H9 (cell line): ENCODE measurements at regions not wholly inside any gene's neighbourhood (a gene's known extent, or its start where the extent isn't known, plus 50 kb on each side); places are given as distances from the start of the nearest gene placed in this dataset.

Source experiments
- DNase-seq: peaks from one replicate; pipeline ENCODE4 v3.0.0-alpha.2; 2017
- H2AFZ ChIP-seq: one replicate; pipeline ENCODE4 v1.6.1; 2013; ENCODE audit warnings: mild to moderate bottlenecking, low read length, control low read depth, moderate library complexity
- H2AK5ac ChIP-seq: 2 replicates; pipeline ENCODE4 v1.6.1; 2013; ENCODE audit warnings: low read length, control low read depth, mixed read lengths; ENCODE audit not compliant: insufficient read length
- H2BK120ac ChIP-seq: one replicate; pipeline ENCODE4 v1.6.1; 2013; ENCODE audit warnings: low read depth, mild to moderate bottlenecking, low read length, control low read depth, inconsistent platforms; ENCODE audit not compliant: poor library complexity, severe bottlenecking
- H2BK12ac ChIP-seq: 2 replicates; pipeline ENCODE4 v1.6.1; 2013; ENCODE audit warnings: low read length, control low read depth, mixed read lengths, low read depth; ENCODE audit not compliant: insufficient read length
- H2BK15ac ChIP-seq: 2 replicates; pipeline ENCODE4 v1.6.1; 2013; ENCODE audit warnings: low read depth, low read length, control low read depth
- H2BK20ac ChIP-seq: one replicate; pipeline ENCODE4 v1.6.1; 2013; ENCODE audit warnings: low read depth, mild to moderate bottlenecking, low read length, control low read depth, inconsistent platforms; ENCODE audit not compliant: poor library complexity, severe bottlenecking
- H2BK5ac ChIP-seq: 2 replicates; pipeline ENCODE4 v1.6.1; 2013; ENCODE audit warnings: low read length, control low read depth, mixed read lengths; ENCODE audit not compliant: insufficient read length
- H3K14ac ChIP-seq: 2 replicates; pipeline ENCODE4 v1.6.1; 2013; ENCODE audit warnings: low read length, control low read depth; ENCODE audit not compliant: insufficient read depth
- H3K18ac ChIP-seq: 2 replicates; pipeline ENCODE4 v1.6.1; 2013; ENCODE audit warnings: low read depth, mild to moderate bottlenecking, mixed read lengths, low read length, control low read depth; ENCODE audit not compliant: insufficient read length
- H3K23ac ChIP-seq: 2 replicates; pipeline ENCODE4 v1.6.1; 2013; ENCODE audit warnings: low read length, control low read depth, mixed read lengths, low read depth; ENCODE audit not compliant: insufficient read length
- H3K23me2 ChIP-seq: 2 replicates; pipeline ENCODE4 v1.6.1; 2013; ENCODE audit warnings: low read depth, mild to moderate bottlenecking, mixed read lengths, low read length, control low read depth; ENCODE audit not compliant: insufficient read length, poor library complexity, severe bottlenecking
- H3K27ac ChIP-seq: 2 replicates; pipeline ENCODE4 v1.5.1; 2013; ENCODE audit warnings: low read length, control low read depth, mixed read lengths, low read depth; ENCODE audit not compliant: insufficient read length
- H3K27me3 ChIP-seq: 2 replicates; pipeline ENCODE4 v1.6.1; 2013; ENCODE audit warnings: low read length, control low read depth, inconsistent platforms; ENCODE audit not compliant: insufficient read depth
- H3K4ac ChIP-seq: 2 replicates; pipeline ENCODE4 v1.6.1; 2013; ENCODE audit warnings: low read depth, mild to moderate bottlenecking, control low read depth, inconsistent platforms, low read length, moderate library complexity
- H3K4me1 ChIP-seq: 2 replicates; pipeline ENCODE4 v1.6.1; 2013; ENCODE audit warnings: low read length, control low read depth, inconsistent platforms; ENCODE audit not compliant: insufficient read depth
- H3K4me2 ChIP-seq: 2 replicates; pipeline ENCODE4 v1.6.1; 2013; ENCODE audit warnings: low read length, control low read depth, mixed read lengths; ENCODE audit not compliant: insufficient read length, insufficient read depth
- H3K56ac ChIP-seq: 2 replicates; pipeline ENCODE4 v1.6.1; 2013; ENCODE audit warnings: low read depth, mild to moderate bottlenecking, mixed read lengths, low read length, control low read depth; ENCODE audit not compliant: insufficient read length
- H3K79me1 ChIP-seq: 2 replicates; pipeline ENCODE4 v1.6.1; 2013; ENCODE audit warnings: low read depth, mild to moderate bottlenecking, moderate library complexity, low read length, control low read depth, inconsistent platforms; ENCODE audit not compliant: insufficient read depth, poor library complexity, severe bottlenecking
- H3K79me2 ChIP-seq: 2 replicates; pipeline ENCODE4 v1.6.1; 2013; ENCODE audit warnings: low read length, control low read depth, inconsistent platforms; ENCODE audit not compliant: insufficient read depth
- H3K9ac ChIP-seq: 2 replicates; pipeline ENCODE4 v1.6.1; 2013; ENCODE audit warnings: low read length, control low read depth, mixed read lengths; ENCODE audit not compliant: insufficient read length; ENCODE audit errors: extremely low read depth
- H3K9me3 ChIP-seq: one replicate; pipeline ENCODE4 v1.6.1; 2013; ENCODE audit warnings: low read depth, low read length, inconsistent platforms; ENCODE audit not compliant: control insufficient read depth
- H3T11ph ChIP-seq: one replicate; pipeline ENCODE4 v1.6.1; 2013; ENCODE audit warnings: mild to moderate bottlenecking, low read length, control low read depth, inconsistent platforms
- H4K20me1 ChIP-seq: one replicate; pipeline ENCODE4 v1.6.1; 2013; ENCODE audit not compliant: control insufficient read depth, insufficient read length, insufficient read depth
- H4K5ac ChIP-seq: 2 replicates; pipeline ENCODE4 v1.6.1; 2013; ENCODE audit warnings: low read depth, mild to moderate bottlenecking, mixed read lengths, low read length, control low read depth; ENCODE audit not compliant: insufficient read length
- H4K8ac ChIP-seq: replicated peaks from 2 replicates; pipeline ENCODE4 v1.6.1; 2013; ENCODE audit warnings: low read length, control low read depth, mixed read lengths, low read depth; ENCODE audit not compliant: insufficient read length
- H4K91ac ChIP-seq: 2 replicates; pipeline ENCODE4 v1.6.1; 2013; ENCODE audit warnings: low read depth, mild to moderate bottlenecking, moderate library complexity, mixed read lengths, low read length, control low read depth; ENCODE audit not compliant: insufficient read length
- H3K27ac Mint-ChIP-seq, 3 experiments: 2 replicates in 2 of 3; 3 replicates in 1 of 3; pipeline ENCODE4 v1.8.0; 2020 to 2021; ENCODE audit warnings: mixed read lengths in 3 of 3, mild to moderate bottlenecking in 1 of 3, moderate library complexity in 1 of 3
- H3K27me3 Mint-ChIP-seq: 2 replicates; pipeline ENCODE4 v1.8.0; 2021; ENCODE audit warnings: low read depth, mild to moderate bottlenecking, moderate library complexity, mixed read lengths
- H3K36me3 Mint-ChIP-seq, 3 experiments: 2 replicates in 2 of 3; 3 replicates in 1 of 3; pipeline ENCODE4 v1.8.0; 2020 to 2021; ENCODE audit warnings: low read depth in 3 of 3, mixed read lengths in 3 of 3; ENCODE audit not compliant: insufficient read depth in 1 of 3
- H3K4me1 Mint-ChIP-seq, 2 experiments: 2 replicates each; pipeline ENCODE4 v1.8.0; 2020; ENCODE audit warnings: mixed read lengths in 2 of 2
- H3K4me3 Mint-ChIP-seq, 2 experiments: 2 replicates in 1 of 2; 3 replicates in 1 of 2; pipeline ENCODE4 v1.8.0; 2020 to 2021; ENCODE audit warnings: mild to moderate bottlenecking in 2 of 2, mixed read lengths in 2 of 2, moderate library complexity in 1 of 2
- H3K9me3 Mint-ChIP-seq, 2 experiments: 2 replicates in 1 of 2; 3 replicates in 1 of 2; pipeline ENCODE4 v1.8.0; 2020; ENCODE audit warnings: mild to moderate bottlenecking in 2 of 2, mixed read lengths in 2 of 2, moderate library complexity in 1 of 2
- WGBS: extraction: QIAGEN DNeasy Blood & Tissue Kit; methylation state at CpG from one replicate; pipeline ENCODE4 v1.1.7; 2013; ENCODE audit warnings: missing lambda C conversion rate, low lambda C conversion rate, mixed read lengths; ENCODE audit not compliant: insufficient read length; ENCODE audit errors: extremely low coverage; 5-methylcytosine and 5-hydroxymethylcytosine counted together
- TF ChIP-seq, protein P1 (sequence below): fragments of 200-600 bp; sonication (generic); conservative IDR thresholded peaks from 3 replicates; pipeline ENCODE4 v1.8.0; 2021; ENCODE audit warnings: antibody characterized with exemption, mild to moderate bottlenecking

DNA sequence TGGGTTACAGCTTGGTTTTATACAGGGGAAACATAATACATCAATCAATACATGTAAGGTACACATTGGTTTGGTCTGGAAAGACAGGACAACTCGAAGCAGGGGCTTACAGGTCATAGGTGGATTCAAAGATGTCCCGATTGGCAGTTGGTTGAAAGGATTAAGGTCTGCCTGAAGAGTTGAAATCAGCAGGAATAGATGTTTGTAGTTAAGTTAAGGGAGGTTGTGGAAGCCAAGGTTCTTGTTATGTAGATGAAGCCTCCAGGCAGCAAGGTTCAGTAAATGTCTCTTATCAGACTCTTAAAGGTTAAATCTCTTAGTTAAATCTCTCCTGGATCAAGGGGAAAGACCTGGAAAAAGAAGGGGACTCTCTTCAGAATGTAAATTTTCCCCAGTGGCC is 58.4 kb upstream of the MINAR1 start:
- Histone ChIP-seq H4K8ac (no peak overlapping the region), H4K5ac (no peak overlapping the region), H4K91ac (no peak overlapping the region), H3K23me2 (no peaks in the 10 kb centered on the region), H3K9me3 (no peaks in the 10 kb centered on the region), H3K4me2 (no peak overlapping the region), H3K4ac (no peak overlapping the region), H2BK120ac (no peak overlapping the region), H2BK15ac (no peak overlapping the region), H4K20me1 (no peaks in the 10 kb centered on the region), H3K56ac (no peak overlapping the region), H3K4me1 (peaks cover 4% of the 10 kb centered on the region; the same call in 1 of the 2 replicates), H2BK20ac (no peak overlapping the region), H3K27me3 (no peaks in the 10 kb centered on the region), H2BK5ac (no peak overlapping the region), H3K9ac (no peak overlapping the region), H3K18ac (no peak overlapping the region), H3K79me1 (no peaks in the 10 kb centered on the region), H2BK12ac (no peak overlapping the region), H3K27ac (no peak overlapping the region), H3K14ac (no peak overlapping the region), H3K23ac (no peak overlapping the region), H2AK5ac (no peak overlapping the region), H3K79me2 (no peaks in the 10 kb centered on the region), H3T11ph (no peak overlapping the region), H2AFZ (no peak overlapping the region)
- no CpG with 5 or more reads among the region's 2 CpGs for WGBS
- Mint-ChIP-seq H3K4me1 (peaks cover 41 to 48% of the 10 kb centered on the region in 2 experiments), H3K27ac (peak overlapping the region in 2 of 3 experiments; percentile 10 to 25; a peak in 3 of 7 replicates), H3K27me3 (no peaks in the 10 kb centered on the region; the same call in 1 of the 2 replicates), H3K9me3 (peaks cover 8 to 11% of the 10 kb centered on the region in 2 experiments; a peak in 4 of 5 replicates), H3K4me3 (no peak overlapping the region; a peak in 1 of 5 replicates), H3K36me3 (peaks cover 2 to 18% (median 11%) of the 10 kb centered on the region in 3 experiments; a peak in 5 of 7 replicates)
- DNase-seq = no peak
- TF ChIP-seq, protein P1, sequence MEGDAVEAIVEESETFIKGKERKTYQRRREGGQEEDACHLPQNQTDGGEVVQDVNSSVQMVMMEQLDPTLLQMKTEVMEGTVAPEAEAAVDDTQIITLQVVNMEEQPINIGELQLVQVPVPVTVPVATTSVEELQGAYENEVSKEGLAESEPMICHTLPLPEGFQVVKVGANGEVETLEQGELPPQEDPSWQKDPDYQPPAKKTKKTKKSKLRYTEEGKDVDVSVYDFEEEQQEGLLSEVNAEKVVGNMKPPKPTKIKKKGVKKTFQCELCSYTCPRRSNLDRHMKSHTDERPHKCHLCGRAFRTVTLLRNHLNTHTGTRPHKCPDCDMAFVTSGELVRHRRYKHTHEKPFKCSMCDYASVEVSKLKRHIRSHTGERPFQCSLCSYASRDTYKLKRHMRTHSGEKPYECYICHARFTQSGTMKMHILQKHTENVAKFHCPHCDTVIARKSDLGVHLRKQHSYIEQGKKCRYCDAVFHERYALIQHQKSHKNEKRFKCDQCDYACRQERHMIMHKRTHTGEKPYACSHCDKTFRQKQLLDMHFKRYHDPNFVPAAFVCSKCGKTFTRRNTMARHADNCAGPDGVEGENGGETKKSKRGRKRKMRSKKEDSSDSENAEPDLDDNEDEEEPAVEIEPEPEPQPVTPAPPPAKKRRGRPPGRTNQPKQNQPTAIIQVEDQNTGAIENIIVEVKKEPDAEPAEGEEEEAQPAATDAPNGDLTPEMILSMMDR = no peak
